Fibroblast of lung (primary cell): ENCODE measurements at regions not wholly inside any gene's neighbourhood (a gene's known extent, or its start where the extent isn't known, plus 50 kb on each side); places are given as distances from the start of the nearest gene placed in this dataset.
A peak's percentile ranks its signal among the peaks of the same experiment; 100 is the strongest.

Experiments
- DNase-seq, 2 donors: peaks; one replicate each; pipeline versions ENCODE4 v3.0.0 to v3.0.0-alpha.2; 2010; ENCODE audit warnings: low read depth in 2 of 2
- H2AFZ ChIP-seq: 2 replicates; pipeline ENCODE4 v1.5.1; 2012; ENCODE audit warnings: low read length, control low read depth, inconsistent platforms
- H3K27ac ChIP-seq: 2 replicates; pipeline ENCODE4 v1.5.1; 2011; ENCODE audit warnings: low read length, control low read depth; ENCODE audit not compliant: insufficient read depth
- H3K27me3 ChIP-seq: 2 replicates; pipeline ENCODE4 v1.5.1; 2011; ENCODE audit warnings: mild to moderate bottlenecking, low read length; ENCODE audit not compliant: control insufficient read depth, insufficient read depth
- H3K36me3 ChIP-seq: 2 replicates; pipeline ENCODE4 v1.5.1; 2011; ENCODE audit warnings: low read length; ENCODE audit not compliant: control insufficient read depth, insufficient read depth
- H3K4me1 ChIP-seq: 2 replicates; pipeline ENCODE4 v1.5.1; 2011; ENCODE audit warnings: low read length; ENCODE audit not compliant: control insufficient read depth, insufficient read depth; ENCODE audit errors: extremely low read depth
- H3K4me2 ChIP-seq: 2 replicates; pipeline ENCODE4 v1.5.1; 2011; ENCODE audit warnings: low read length, control low read depth; ENCODE audit not compliant: insufficient read depth; ENCODE audit errors: extremely low read depth
- H3K4me3 ChIP-seq, 4 experiments: fragments of 200-600 bp in 1 of 4; sonication (generic) in 1 of 4; replicated peaks in 1 of 4; 2 replicates each; pipeline ENCODE4 v1.5.1; 2011 to 2016; ENCODE audit warnings: low read length in 4 of 4, low read depth in 3 of 4, mild to moderate bottlenecking in 3 of 4, control low read depth in 2 of 4, inconsistent platforms in 1 of 4, mixed read lengths in 1 of 4; ENCODE audit not compliant: insufficient read depth in 1 of 4; ENCODE audit errors: control extremely low read depth in 1 of 4
- H3K79me2 ChIP-seq: 2 replicates; pipeline ENCODE4 v1.5.1; 2012; ENCODE audit warnings: mild to moderate bottlenecking, low read length, inconsistent platforms; ENCODE audit not compliant: control insufficient read depth, insufficient read depth
- H3K9ac ChIP-seq: 2 replicates; pipeline ENCODE4 v1.5.1; 2011; ENCODE audit warnings: mild to moderate bottlenecking, low read length, control low read depth; ENCODE audit not compliant: insufficient read depth
- H3K9me3 ChIP-seq: 2 replicates; pipeline ENCODE4 v1.5.1; 2012; ENCODE audit warnings: low read depth, low read length; ENCODE audit not compliant: control insufficient read depth, insufficient read depth
- H4K20me1 ChIP-seq: 2 replicates; pipeline ENCODE4 v1.5.1; 2011; ENCODE audit warnings: low read length; ENCODE audit not compliant: control insufficient read depth, insufficient read depth; ENCODE audit errors: extremely low read depth
- CTCF ChIP-seq, 2 donors: IDR thresholded peaks in 1 of 2; conservative IDR thresholded peaks in 1 of 2; 1 replicate in 1 of 2; 2 replicates in 1 of 2; pipeline ENCODE4 v1.5.1; 2011 to 2012; ENCODE audit warnings: low read length in 2 of 2, control low read depth in 1 of 2, inconsistent platforms in 1 of 2, low read depth in 1 of 2, mild to moderate bottlenecking in 1 of 2
- EZH2 ChIP-seq: IDR thresholded peaks from 2 replicates; pipeline ENCODE4 v1.5.1; 2012; ENCODE audit warnings: low read length, control low read depth, mild to moderate bottlenecking; ENCODE audit errors: missing control alignments

GRCh38 chr5:173472164-173472563, 143.9 kb upstream of the STC2 start:
- TF ChIP-seq CTCF (conservative IDR thresholded peaks at IDR 0.05 in 1 of 2, IDR thresholded peaks at IDR 0.05 in 1 of 2; ENCODE audit: low read depth in 1 of 2, low read length in 2 of 2): no peak
- TF ChIP-seq EZH2: no peak
- Histone ChIP-seq H3K27me3 (no peaks in the 10 kb centered on the region), H3K4me1 (peaks cover 25% of the 10 kb centered on the region), H3K9me3 (no peaks in the 10 kb centered on the region), H3K27ac (peak overlapping the region; percentile 79), H3K4me3 (no peak overlapping the region), H3K4me2 (no peak overlapping the region), H2AFZ (no peak overlapping the region), H3K36me3 (no peaks in the 10 kb centered on the region), H3K79me2 (no peaks in the 10 kb centered on the region), H4K20me1 (no peaks in the 10 kb centered on the region), H3K9ac (no peak overlapping the region)
- peak; percentile 98 to 99 for DNase-seq

- Histone ChIP-seq H3K4me3 (no peak overlapping the region), H3K27me3 (no peaks in the 10 kb centered on the region), H3K36me3 (no peaks in the 10 kb centered on the region), H3K79me2 (no peaks in the 10 kb centered on the region), H4K20me1 (no peaks in the 10 kb centered on the region), H2AFZ (no peak overlapping the region), H3K9me3 (no peaks in the 10 kb centered on the region), H3K4me2 (no peak overlapping the region), H3K4me1 (peaks cover 14% of the 10 kb centered on the region), H3K9ac (no peak overlapping the region), H3K27ac (no peak overlapping the region)
- no peak for TF ChIP-seq CTCF (conservative IDR thresholded peaks at IDR 0.05 in 1 of 2, IDR thresholded peaks at IDR 0.05 in 1 of 2; ENCODE audit: low read depth in 1 of 2, low read length in 2 of 2)
- TF ChIP-seq EZH2: no peak
- DNase-seq: peak in 1 of 2 donors; percentile 30
These were observed 140.6 kb upstream of the STC2 start for GRCh38 chr5:173468821-173469251.

- Histone ChIP-seq H3K4me2 (no peak overlapping the region), H4K20me1 (no peaks in the 10 kb centered on the region), H3K4me1 (no peaks in the 10 kb centered on the region), H3K36me3 (no peaks in the 10 kb centered on the region), H3K27me3 (no peaks in the 10 kb centered on the region), H3K27ac (no peak overlapping the region), H3K9me3 (no peaks in the 10 kb centered on the region), H3K9ac (no peak overlapping the region), H3K4me3 (no peak overlapping the region), H2AFZ (no peak overlapping the region), H3K79me2 (no peaks in the 10 kb centered on the region)
- TF ChIP-seq EZH2 (no peak), CTCF (conservative IDR thresholded peaks at IDR 0.05 in 1 of 2, IDR thresholded peaks at IDR 0.05 in 1 of 2; ENCODE audit: low read depth in 1 of 2, low read length in 2 of 2) (no peak)
- no peak for DNase-seq
These were observed 138.0 kb upstream of the STC2 start for GRCh38 chr5:173466227-173466626.
